Vagina (tissue), 2 donors: ENCODE measurements at regions not wholly inside any gene's neighbourhood (a gene's known extent, or its start where the extent isn't known, plus 50 kb on each side); places are given as distances from the start of the nearest gene placed in this dataset.

Source experiments
- CTCF ChIP-seq, 3 experiments: fragments of 450-650 bp in 2 of 3; fragments of 200-600 bp in 1 of 3; sonication (generic) in 1 of 3; IDR thresholded peaks; one replicate each; pipeline ENCODE4 v1.5.1; 2017 to 2019; ENCODE audit warnings: antibody characterized with exemption in 3 of 3, mild to moderate bottlenecking in 2 of 3, moderate library complexity in 2 of 3
- POLR2A ChIP-seq, 2 donors: fragments of 450-650 bp; IDR thresholded peaks; one replicate each; pipeline ENCODE4 v1.6.1; 2017; ENCODE audit warnings: antibody characterized with exemption in 2 of 2, mild to moderate bottlenecking in 2 of 2, moderate library complexity in 2 of 2

GRCh38 chr14:98682033-98682432, 590.0 kb downstream of the BCL11B start:
- TF ChIP-seq CTCF (IDR thresholded peaks at IDR 0.05), result no peak
- TF ChIP-seq POLR2A (IDR thresholded peaks at IDR 0.05), result no peak
